GM18517 (cell line): ENCODE measurements at regions not wholly inside any gene's neighbourhood (a gene's known extent, or its start where the extent isn't known, plus 50 kb on each side); places are given as distances from the start of the nearest gene placed in this dataset.

Experiments
- ATAC-seq: cut with Tn5 transposase; IDR thresholded peaks from one replicate; pipeline ENCODE4 v1.9.1; 2021; ENCODE audit warnings: mild to moderate bottlenecking, moderate library complexity; ENCODE audit not compliant: unreplicated experiment

- no peak for ATAC-seq
Observed at GRCh38 chr4:4695497-4695896, 153.6 kb upstream of the STX18 start.

- ATAC-seq = no peak
Observed at GRCh38 chr4:4694827-4695226, 153.0 kb upstream of the STX18 start.

- no peak for ATAC-seq
Observed at GRCh38 chr4:4694296-4694772, 152.5 kb upstream of the STX18 start.

- ATAC-seq = no peak
Observed at GRCh38 chr4:4693755-4694295, 152.0 kb upstream of the STX18 start.

GRCh38 chr4:4693258-4693657 lies 151.4 kb upstream of the STX18 start:
- peak; percentile 57 for ATAC-seq

GRCh38 chr4:4690854-4691253 lies 149.0 kb upstream of the STX18 start:
- no peak for ATAC-seq

GRCh38 chr4:4689694-4690440 lies 148.0 kb upstream of the STX18 start:
- ATAC-seq = peak; percentile 79

- no peak for ATAC-seq
Observed at GRCh38 chr4:4687935-4688727, 146.3 kb upstream of the STX18 start.

GRCh38 chr4:4687100-4687499 lies 145.3 kb upstream of the STX18 start:
- ATAC-seq = no peak

GRCh38 chr4:4685810-4686795 lies 144.3 kb upstream of the STX18 start:
- no peak for ATAC-seq

GRCh38 chr4:4681653-4682052 lies 139.8 kb upstream of the STX18 start:
- ATAC-seq = no peak

GRCh38 chr4:4680758-4681157 lies 138.9 kb upstream of the STX18 start:
- ATAC-seq = no peak

- no peak for ATAC-seq
Observed at GRCh38 chr4:4680243-4680642, 138.4 kb upstream of the STX18 start.

- ATAC-seq = no peak
Observed at GRCh38 chr4:4677556-4678522, 136.0 kb upstream of the STX18 start.

- ATAC-seq = no peak
Observed at GRCh38 chr4:4675641-4676040, 133.8 kb upstream of the STX18 start.

GRCh38 chr4:4675051-4675581 lies 133.3 kb upstream of the STX18 start:
- ATAC-seq = no peak

GRCh38 chr4:4673070-4673469 lies 131.2 kb upstream of the STX18 start:
- ATAC-seq = no peak

GRCh38 chr4:4672402-4672801 lies 130.6 kb upstream of the STX18 start:
- no peak for ATAC-seq

GRCh38 chr4:4671774-4672349 lies 130.0 kb upstream of the STX18 start:
- no peak for ATAC-seq
